Upper lobe of left lung (tissue), 6 donors: ENCODE measurements at regions not wholly inside any gene's neighbourhood (a gene's known extent, or its start where the extent isn't known, plus 50 kb on each side); places are given as distances from the start of the nearest gene placed in this dataset.

Source experiments
- ATAC-seq, 2 donors: fragments of 200-7000 bp; cut with Tn5 transposase; one replicate each; pipeline ENCODE4 v1.9.1; 2022; ENCODE audit warnings: mild to moderate bottlenecking in 2 of 2, moderate library complexity in 2 of 2; ENCODE audit not compliant: low FRiP score in 2 of 2
- DNase-seq, 2 donors: peaks; one replicate each; pipeline ENCODE4 v3.0.0-alpha.2; 2019 to 2020
- H3K27ac ChIP-seq, 4 donors: fragments of 200-600 bp; sonication (generic); one replicate each; pipeline ENCODE4 v1.5.1; 2016 to 2019
- H3K27me3 ChIP-seq, 4 donors: fragments of 200-600 bp; sonication (generic); one replicate each; pipeline ENCODE4 v1.5.1; 2017 to 2019
- H3K36me3 ChIP-seq, 4 donors: fragments of 200-600 bp; sonication (generic); one replicate each; pipeline ENCODE4 v1.5.1; 2016 to 2019
- H3K4me1 ChIP-seq, 4 donors: fragments of 200-600 bp; sonication (generic); one replicate each; pipeline ENCODE4 v1.5.1; 2018 to 2019
- H3K4me3 ChIP-seq, 4 donors: fragments of 200-600 bp; sonication (generic); one replicate each; pipeline ENCODE4 v1.5.1; 2017 to 2019; ENCODE audit warnings: mild to moderate bottlenecking in 2 of 4, moderate library complexity in 1 of 4
- H3K9me3 ChIP-seq, 4 donors: fragments of 200-600 bp; sonication (generic); one replicate each; pipeline ENCODE4 v1.5.1; 2018 to 2019
- EP300 ChIP-seq, 4 donors: sonication (generic); formaldehyde crosslinking; IDR thresholded peaks; one replicate each; pipeline ENCODE4 v1.5.1; 2017; ENCODE audit warnings: antibody characterized with exemption in 4 of 4, control low read depth in 2 of 4
- POLR2A ChIP-seq, 4 donors: fragments of 450-650 bp; IDR thresholded peaks; one replicate each; pipeline ENCODE4 v1.5.1; 2016 to 2017; ENCODE audit warnings: antibody characterized with exemption in 4 of 4, mild to moderate bottlenecking in 2 of 4
- POLR2AphosphoS5 ChIP-seq, 2 donors: sonication (generic); formaldehyde crosslinking; IDR thresholded peaks; one replicate each; pipeline ENCODE4 v1.5.1; 2017; ENCODE audit warnings: antibody characterized with exemption in 2 of 2
- WGBS, 2 donors: methylation state at CpG; one replicate each; pipeline ENCODE4 v1.1.5; 2017 to 2018; 5-methylcytosine and 5-hydroxymethylcytosine counted together
- TF ChIP-seq, protein P1 (sequence below), 6 experiments: fragments of 450-650 bp in 4 of 6; fragments of 200-600 bp in 2 of 6; sonication (generic) in 2 of 6; IDR thresholded peaks; one replicate each; pipeline ENCODE4 v1.5.1; 2016 to 2019; ENCODE audit warnings: antibody characterized with exemption in 6 of 6
- donor health status: DM: no; HTN: no; CAD: no; lungs with moderate emphysema.
- donor health status: DM: no; HTN: yes; CAD: no; lungs with severe emphysema.

- TF ChIP-seq POLR2A (IDR thresholded peaks at IDR 0.05) (no peak), EP300 (IDR thresholded peaks at IDR 0.05) (no peak), POLR2AphosphoS5 (IDR thresholded peaks at IDR 0.05) (no peak)
- TF ChIP-seq, protein P1, sequence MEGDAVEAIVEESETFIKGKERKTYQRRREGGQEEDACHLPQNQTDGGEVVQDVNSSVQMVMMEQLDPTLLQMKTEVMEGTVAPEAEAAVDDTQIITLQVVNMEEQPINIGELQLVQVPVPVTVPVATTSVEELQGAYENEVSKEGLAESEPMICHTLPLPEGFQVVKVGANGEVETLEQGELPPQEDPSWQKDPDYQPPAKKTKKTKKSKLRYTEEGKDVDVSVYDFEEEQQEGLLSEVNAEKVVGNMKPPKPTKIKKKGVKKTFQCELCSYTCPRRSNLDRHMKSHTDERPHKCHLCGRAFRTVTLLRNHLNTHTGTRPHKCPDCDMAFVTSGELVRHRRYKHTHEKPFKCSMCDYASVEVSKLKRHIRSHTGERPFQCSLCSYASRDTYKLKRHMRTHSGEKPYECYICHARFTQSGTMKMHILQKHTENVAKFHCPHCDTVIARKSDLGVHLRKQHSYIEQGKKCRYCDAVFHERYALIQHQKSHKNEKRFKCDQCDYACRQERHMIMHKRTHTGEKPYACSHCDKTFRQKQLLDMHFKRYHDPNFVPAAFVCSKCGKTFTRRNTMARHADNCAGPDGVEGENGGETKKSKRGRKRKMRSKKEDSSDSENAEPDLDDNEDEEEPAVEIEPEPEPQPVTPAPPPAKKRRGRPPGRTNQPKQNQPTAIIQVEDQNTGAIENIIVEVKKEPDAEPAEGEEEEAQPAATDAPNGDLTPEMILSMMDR (IDR thresholded peaks at IDR 0.05): no peak
These were observed 297.0 kb upstream of the SLC24A2 start for GRCh38 chr9:20085842-20086241.

DNA sequence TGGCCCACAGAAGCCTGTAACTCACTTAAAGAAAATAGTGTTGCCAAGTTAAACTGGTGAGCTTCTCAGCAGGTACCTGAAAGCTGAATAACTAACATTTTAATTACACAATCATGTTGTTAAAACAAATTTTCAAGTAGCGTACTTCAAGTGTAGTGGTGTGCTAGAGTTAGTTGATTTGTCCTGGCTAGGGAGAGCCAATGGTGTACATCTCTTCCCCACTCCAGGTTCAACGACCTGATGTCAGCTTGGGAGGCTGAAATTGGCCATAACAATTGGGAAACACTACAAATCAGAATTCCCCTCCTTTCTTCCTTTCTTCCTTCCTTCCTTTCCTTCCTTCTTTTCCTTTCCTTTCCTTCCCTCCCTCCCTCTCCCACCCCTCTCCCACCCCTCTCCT is 295.3 kb upstream of the SLC24A2 start:
- Histone ChIP-seq H3K27ac (no peak overlapping the region), H3K27me3 (peaks cover 0 to 3% (median 0%) of the 10 kb centered on the region in 4 donors), H3K36me3 (no peaks in the 10 kb centered on the region), H3K4me3 (no peak overlapping the region), H3K4me1 (peaks cover 0 to 5% (median 0%) of the 10 kb centered on the region in 4 donors), H3K9me3 (no peaks in the 10 kb centered on the region)
- TF ChIP-seq EP300 (IDR thresholded peaks at IDR 0.05) (no peak), POLR2A (IDR thresholded peaks at IDR 0.05) (no peak), POLR2AphosphoS5 (IDR thresholded peaks at IDR 0.05) (no peak)
- TF ChIP-seq, protein P1 (IDR thresholded peaks at IDR 0.05): no peak
- ATAC-seq (peak; percentile 50 to 87), DNase-seq (peak in 1 of 2 donors; percentile 29)
- WGBS, 2 donors: 25 to 43% methylated on average over 2 of the region's 2 CpGs

More at GRCh38 chr9:20085842-20086241, 297.0 kb upstream of the SLC24A2 start:
- H3K9me3 ChIP-seq: no peaks in the 10 kb centered on the region
- 78 to 83% methylated on average over 1 of the region's 1 CpG for WGBS, 2 donors
- no peak overlapping the region for H3K4me3 ChIP-seq
- no peaks in the 10 kb centered on the region for H3K36me3 ChIP-seq
- ATAC-seq: no peak
- H3K4me1 ChIP-seq: peaks cover 0 to 5% (median 0%) of the 10 kb centered on the region in 4 donors
- H3K27me3 ChIP-seq: peaks cover 0 to 3% (median 0%) of the 10 kb centered on the region in 4 donors
- DNase-seq: no peak
- H3K27ac ChIP-seq: no peak overlapping the region

DNA sequence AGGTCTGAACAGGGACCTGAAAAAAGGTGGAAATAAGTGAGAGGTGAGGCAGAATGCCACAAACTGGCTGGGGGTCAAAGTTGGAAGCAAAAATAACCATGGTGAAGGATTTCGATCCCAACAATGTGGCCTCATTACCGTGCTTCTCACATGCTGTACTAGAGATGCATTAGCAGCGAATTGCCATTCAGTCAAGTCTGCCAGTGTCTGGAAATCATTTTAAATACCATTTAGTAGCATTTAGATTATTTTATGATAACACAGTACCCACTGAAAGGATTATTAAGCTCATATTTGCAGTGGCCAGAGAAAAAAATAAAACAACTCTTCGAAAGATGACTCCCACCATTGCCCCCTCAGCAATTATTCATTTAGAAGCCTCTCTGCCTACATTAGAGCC is 294.6 kb upstream of the SLC24A2 start:
- Histone ChIP-seq H3K9me3 (no peaks in the 10 kb centered on the region), H3K27me3 (peaks cover 0 to 3% (median 0%) of the 10 kb centered on the region in 4 donors), H3K27ac (no peak overlapping the region), H3K4me3 (no peak overlapping the region), H3K36me3 (no peaks in the 10 kb centered on the region), H3K4me1 (peaks cover 0 to 5% (median 0%) of the 10 kb centered on the region in 4 donors)
- DNase-seq (no peak), ATAC-seq (no peak)
- 78 to 92% methylated on average over 4 of the region's 4 CpGs for WGBS, 2 donors
- TF ChIP-seq POLR2A (IDR thresholded peaks at IDR 0.05) (no peak), POLR2AphosphoS5 (IDR thresholded peaks at IDR 0.05) (no peak), EP300 (IDR thresholded peaks at IDR 0.05) (no peak)
- TF ChIP-seq, protein P1 (IDR thresholded peaks at IDR 0.05): no peak

GRCh38 chr9:20082831-20083230 is 294.0 kb upstream of the SLC24A2 start:
- Histone ChIP-seq H3K27me3 (peaks cover 0 to 3% (median 0%) of the 10 kb centered on the region in 4 donors), H3K4me3 (no peak overlapping the region), H3K9me3 (no peaks in the 10 kb centered on the region), H3K4me1 (peaks cover 0 to 5% (median 0%) of the 10 kb centered on the region in 4 donors), H3K36me3 (no peaks in the 10 kb centered on the region), H3K27ac (no peak overlapping the region)
- ATAC-seq (no peak), DNase-seq (no peak)
- TF ChIP-seq, protein P1 (IDR thresholded peaks at IDR 0.05): no peak
- TF ChIP-seq POLR2AphosphoS5 (IDR thresholded peaks at IDR 0.05) (no peak), POLR2A (IDR thresholded peaks at IDR 0.05) (no peak), EP300 (IDR thresholded peaks at IDR 0.05) (no peak)
- 53 to 93% methylated on average over 1 of the region's 1 CpG for WGBS, 2 donors

GRCh38 chr9:20082406-20082805 is 293.6 kb upstream of the SLC24A2 start:
- DNase-seq (no peak), ATAC-seq (no peak)
- WGBS, 2 donors: 89 to 92% methylated on average over 3 of the region's 3 CpGs
- Histone ChIP-seq H3K36me3 (no peaks in the 10 kb centered on the region), H3K4me3 (no peak overlapping the region), H3K9me3 (no peaks in the 10 kb centered on the region), H3K27ac (no peak overlapping the region), H3K27me3 (peaks cover 0 to 3% (median 0%) of the 10 kb centered on the region in 4 donors), H3K4me1 (peaks cover 0 to 5% (median 0%) of the 10 kb centered on the region in 4 donors)
- no peak for TF ChIP-seq POLR2A (IDR thresholded peaks at IDR 0.05)
- TF ChIP-seq, protein P1 (IDR thresholded peaks at IDR 0.05): no peak
- no peak for TF ChIP-seq EP300 (IDR thresholded peaks at IDR 0.05)
- TF ChIP-seq POLR2AphosphoS5 (IDR thresholded peaks at IDR 0.05): no peak
